HG02981 (cell line): ENCODE measurements at regions not wholly inside any gene's neighbourhood (a gene's known extent, or its start where the extent isn't known, plus 50 kb on each side); places are given as distances from the start of the nearest gene placed in this dataset.

Experiments
- ATAC-seq: cut with Tn5 transposase; IDR thresholded peaks from one replicate; pipeline ENCODE4 v1.9.1; 2021; ENCODE audit warnings: mild to moderate bottlenecking, moderate library complexity; ENCODE audit not compliant: unreplicated experiment

DNA sequence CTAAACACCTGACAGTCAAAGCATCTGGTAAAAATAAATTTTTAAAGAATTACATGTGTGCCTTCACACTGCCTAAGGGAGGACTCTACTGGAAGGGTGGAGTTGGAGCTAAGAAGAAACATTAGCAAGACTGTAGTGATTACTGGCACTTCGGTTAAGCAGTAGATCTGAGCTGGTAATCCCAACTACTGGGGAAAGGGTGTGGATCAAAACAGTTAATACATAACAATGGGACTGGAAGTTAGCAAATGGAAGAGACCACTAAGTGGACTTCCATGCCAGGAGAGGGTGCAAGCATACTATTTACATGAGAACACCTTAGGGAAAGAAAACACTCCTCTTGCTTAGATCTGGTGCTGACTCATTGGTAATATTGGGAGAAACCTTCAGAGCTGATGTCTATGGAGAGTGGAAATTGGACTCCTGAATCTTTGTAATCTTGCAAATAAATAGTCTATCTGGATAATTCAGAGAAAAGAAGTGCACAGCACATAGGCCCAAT, 519.6 kb upstream of the LINC00305 start:
- no peak for ATAC-seq

GRCh38 chr18:64663086-64663485, 514.2 kb upstream of the LINC00305 start:
- ATAC-seq = no peak

DNA sequence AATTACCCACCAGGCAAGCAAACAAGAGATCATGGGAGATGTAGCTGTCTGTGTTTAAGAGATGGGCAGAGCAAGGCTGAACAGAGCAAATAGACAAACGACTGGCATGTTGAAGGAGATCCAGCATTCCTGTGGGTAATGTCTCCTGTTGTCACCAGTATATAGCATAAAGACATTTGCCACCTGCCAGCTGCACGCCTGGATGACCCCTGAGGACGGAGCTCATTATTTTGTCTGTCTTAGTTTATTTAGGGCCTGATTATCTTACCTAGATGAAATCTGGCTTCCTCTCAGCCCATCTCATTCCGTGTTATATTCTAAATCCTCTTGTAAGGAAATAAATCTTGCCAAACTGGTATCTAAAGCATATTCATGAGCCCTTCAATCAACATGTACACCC, 510.3 kb upstream of the LINC00305 start:
- no peak for ATAC-seq

- ATAC-seq = no peak
These were observed 504.2 kb upstream of the LINC00305 start for GRCh38 chr18:64653068-64653467.

GRCh38 chr18:64650068-64650467, 501.2 kb upstream of the LINC00305 start:
- no peak for ATAC-seq

GRCh38 chr18:64645753-64646152, 496.9 kb upstream of the LINC00305 start:
- no peak for ATAC-seq

- no peak for ATAC-seq
These were observed 490.6 kb upstream of the LINC00305 start for GRCh38 chr18:64639536-64639935.

DNA sequence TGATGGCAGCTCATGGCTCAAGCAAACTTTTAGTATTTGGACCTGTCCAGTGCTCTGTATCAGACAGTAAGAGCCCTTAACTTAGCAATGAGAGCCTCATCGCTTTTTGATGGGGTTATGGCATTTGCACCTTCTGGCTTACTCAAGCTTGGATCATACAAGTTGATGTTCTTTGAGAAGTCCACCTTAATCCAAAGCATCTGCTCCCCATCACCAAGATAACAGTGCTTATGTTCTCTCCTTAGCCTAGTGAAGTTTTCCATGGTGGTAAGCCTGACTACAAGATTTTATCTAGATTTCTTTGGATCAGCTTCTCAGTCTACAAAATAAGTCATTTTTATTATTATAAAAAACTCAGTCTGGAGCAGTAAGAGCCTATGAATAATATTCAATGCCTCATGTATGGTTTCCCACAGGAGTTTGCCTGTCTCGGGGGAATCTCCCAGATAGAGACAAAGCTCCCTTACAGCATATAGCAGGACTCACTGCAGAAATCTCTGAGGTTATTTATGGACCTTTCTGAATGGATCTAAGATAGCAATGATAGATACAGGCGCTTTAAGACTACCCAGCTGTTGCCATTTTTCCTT, 472.2 kb upstream of the LINC00305 start:
- ATAC-seq = no peak

GRCh38 chr18:64618390-64618789, 469.5 kb upstream of the LINC00305 start:
- no peak for ATAC-seq

DNA sequence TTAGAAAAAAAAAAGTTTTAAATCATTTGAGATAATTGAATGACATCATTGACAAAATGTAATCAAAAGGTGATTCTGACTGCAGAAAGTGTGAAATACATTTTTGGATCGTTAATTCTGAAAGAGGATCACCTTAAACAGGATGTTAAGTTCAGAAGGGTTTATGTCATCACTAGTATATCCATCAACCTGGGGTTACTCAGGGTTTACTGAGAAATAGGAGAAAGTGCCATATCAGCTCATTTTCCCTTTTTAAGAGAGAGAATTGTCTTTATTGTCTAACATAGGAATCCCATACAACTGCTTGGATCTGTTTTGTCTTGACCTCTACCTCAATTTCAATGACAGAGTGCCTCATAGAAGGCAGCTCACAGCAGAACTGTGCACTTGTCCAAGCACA, 466.1 kb upstream of the LINC00305 start:
- no peak for ATAC-seq

DNA sequence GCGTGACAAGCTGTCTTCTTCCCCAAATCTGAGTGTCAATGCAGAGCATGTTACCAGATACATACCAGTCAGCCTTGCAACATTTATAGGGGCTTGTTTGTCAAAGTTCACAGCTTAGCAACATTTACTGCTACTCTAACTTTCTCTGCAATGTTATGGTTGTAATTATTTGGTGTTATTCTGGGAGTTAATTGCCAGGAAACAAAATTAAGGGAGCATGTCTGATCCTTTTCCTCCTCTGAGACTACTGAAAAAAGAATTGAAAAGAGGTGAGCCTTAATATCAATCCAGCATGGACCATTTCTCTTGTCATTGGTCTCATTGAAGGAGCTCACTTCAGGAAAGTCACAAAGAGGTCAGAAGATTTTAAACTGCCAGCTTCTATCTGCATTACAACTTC, 465.6 kb upstream of the LINC00305 start:
- ATAC-seq = no peak

DNA sequence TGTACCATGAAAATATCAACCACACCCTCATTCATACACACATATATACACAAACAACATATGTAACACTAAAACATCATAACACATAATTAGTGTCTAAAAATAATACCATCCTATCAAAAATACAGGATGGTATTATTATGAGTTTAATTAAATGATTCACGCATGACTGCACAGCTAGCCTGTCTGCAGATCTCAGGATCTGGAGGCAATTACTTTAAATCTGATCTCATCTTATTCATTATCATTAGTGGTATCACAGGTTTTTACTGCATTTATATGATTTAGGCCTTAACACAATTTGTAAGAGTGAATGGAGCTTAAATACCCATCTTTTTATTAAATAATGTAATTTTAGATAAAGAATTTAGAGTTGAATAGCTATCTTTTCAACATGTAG, 443.4 kb upstream of the LINC00305 start:
- ATAC-seq = no peak

DNA sequence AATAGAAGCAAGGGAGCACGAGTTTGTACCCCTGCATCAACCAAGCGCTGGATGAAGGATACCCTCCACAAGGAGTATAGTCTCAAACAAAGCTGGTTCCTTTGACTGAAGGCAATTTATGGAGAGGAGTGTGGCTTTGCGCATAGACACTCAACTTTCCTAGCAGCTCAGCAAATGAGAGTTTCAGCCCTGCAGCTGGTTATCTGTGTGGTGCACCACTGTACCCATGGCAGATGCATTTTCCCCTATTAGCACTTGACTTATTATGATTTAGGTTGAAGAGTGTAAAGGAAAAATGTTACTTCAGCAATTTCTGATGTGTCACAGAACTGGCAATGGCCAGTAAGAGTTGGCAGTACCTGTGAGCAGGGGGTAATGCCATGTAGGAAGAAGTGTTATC, 440.1 kb upstream of the LINC00305 start:
- no peak for ATAC-seq

DNA sequence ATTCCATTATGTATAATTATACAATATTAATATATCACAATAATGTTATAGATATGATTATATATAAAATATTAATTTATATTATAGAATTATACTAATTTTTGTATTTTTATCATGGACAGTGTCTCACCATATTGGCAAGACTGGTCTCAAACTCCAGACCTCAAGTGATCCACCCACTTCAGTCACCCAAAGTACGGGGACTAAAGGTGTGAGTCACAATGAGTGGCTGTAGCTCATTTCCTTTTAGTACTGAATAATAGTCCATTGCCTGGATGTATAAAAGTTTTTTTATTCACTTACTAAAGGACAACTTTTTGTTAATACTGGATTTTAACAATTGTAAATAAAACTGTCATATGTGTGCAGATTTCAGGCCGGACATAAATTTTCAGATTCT, 417.6 kb upstream of the LINC00305 start:
- no peak for ATAC-seq

DNA sequence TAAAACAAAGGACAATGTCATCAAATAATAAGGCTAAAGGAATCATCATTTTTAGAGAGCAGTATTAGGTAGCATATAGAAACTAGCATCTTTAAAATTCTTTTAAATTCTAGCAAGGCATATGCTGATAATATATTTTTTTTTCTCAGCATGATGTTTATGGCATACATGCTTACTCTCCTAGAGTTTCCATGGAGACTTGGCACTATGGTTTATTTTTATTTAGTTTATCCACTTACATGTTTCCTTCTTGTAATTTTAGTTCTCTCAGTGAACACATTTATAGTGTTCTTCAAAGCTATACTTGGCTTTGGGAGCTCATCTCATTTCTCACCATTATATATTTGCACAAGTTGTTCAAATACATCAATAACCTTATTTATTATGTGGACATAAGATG, 413.8 kb upstream of the LINC00305 start:
- ATAC-seq = no peak

DNA sequence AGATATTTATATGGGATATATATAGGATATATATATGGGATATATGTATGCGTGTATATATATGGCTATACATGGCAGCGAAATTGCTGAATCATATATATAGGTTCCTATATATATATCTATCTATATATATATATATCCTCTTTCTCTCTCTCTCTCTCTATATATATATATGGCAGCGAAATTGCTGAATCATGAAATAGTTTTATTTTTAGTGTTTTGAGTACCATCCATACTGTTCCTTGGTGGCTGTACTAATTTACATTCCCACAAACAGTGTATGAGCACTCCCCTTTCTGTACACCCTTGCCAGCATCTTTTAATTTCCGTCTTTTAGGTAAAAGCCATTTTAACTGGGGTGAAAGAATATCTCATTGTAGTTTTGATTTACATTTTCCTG, 397.6 kb upstream of the LINC00305 start:
- ATAC-seq = no peak

DNA sequence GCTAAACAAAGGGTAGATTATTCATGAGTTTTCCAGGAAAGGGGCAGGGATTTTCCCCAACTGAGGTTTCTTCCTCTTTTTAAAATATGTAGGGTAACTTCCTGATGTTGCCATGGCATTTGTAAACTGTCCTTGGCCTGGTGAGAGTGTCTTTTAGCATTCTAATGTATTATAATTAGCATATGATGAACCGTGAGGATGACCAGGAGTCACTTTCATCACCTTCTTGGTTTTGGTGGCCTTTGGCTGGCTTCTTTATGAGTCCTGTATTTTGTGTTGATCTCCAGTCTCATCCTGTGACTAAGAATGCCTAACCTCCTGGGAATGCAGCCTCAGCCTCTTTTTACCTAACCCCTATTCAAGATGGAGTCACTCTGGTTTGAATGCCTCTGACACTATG, 391.0 kb upstream of the LINC00305 start:
- ATAC-seq = no peak

DNA sequence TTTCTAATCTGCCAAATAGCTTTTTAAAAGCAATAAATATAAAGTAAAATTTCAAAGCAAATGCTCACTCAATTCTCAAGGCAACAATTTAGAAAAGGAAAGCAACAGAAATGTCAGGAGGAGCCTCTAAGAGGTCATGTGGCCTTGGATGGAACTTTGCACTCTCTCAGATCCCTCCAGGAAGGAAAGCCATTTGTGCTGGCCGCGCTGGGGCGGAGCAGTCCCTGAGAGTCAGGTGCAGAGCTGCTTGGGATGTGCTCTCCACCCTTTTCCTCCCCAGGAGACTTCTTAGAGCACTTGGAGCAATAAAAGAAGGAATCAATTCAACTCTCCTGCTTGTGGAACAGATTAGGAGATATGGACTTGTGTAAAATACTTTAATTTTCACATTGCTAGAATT, 379.8 kb upstream of the LINC00305 start:
- ATAC-seq = no peak

- ATAC-seq = no peak
These were observed 370.3 kb upstream of the LINC00305 start for GRCh38 chr18:64519201-64519600.

DNA sequence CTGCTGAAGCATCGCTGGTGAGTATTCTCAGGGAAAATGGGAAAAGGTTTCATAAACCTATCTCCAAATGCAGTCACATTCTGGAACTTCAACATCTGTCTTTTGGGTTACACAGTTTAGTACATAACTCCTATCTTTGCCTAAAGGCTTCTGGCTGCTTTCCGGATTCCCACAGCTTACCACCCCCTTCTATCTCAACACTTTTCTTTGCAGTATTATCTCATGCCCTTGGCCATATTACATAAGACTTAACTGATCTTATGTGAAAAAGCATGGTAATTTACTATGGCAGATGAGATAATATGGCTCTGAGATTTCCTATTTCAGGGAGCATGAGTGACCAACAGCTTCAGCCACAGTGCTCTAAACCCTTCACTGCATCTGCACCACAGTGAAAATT, 369.3 kb upstream of the LINC00305 start:
- no peak for ATAC-seq

- ATAC-seq = no peak
These were observed 364.5 kb upstream of the LINC00305 start for GRCh38 chr18:64513401-64513800.

GRCh38 chr18:64490207-64490606, 341.3 kb upstream of the LINC00305 start:
- ATAC-seq = no peak

GRCh38 chr18:64488698-64489097, 339.8 kb upstream of the LINC00305 start:
- ATAC-seq = no peak
